Psoas muscle (tissue), 7 donors: ENCODE measurements at regions not wholly inside any gene's neighbourhood (a gene's known extent, or its start where the extent isn't known, plus 50 kb on each side); places are given as distances from the start of the nearest gene placed in this dataset.

Experiments used
- ATAC-seq, 4 donors: fragments of 200-7000 bp; cut with Tn5 transposase; one replicate each; pipeline ENCODE4 v1.9.1; 2020; ENCODE audit warnings: moderate library complexity in 3 of 4, mild to moderate bottlenecking in 2 of 4
- DNase-seq, 2 donors: peaks; one replicate each; pipeline ENCODE4 v3.0.0-alpha.2; 2020
- H3K27ac ChIP-seq: fragments of 200-600 bp; one replicate; pipeline ENCODE4 v1.8.0; 2022
- H3K27me3 ChIP-seq, 3 donors: fragments of 200-600 bp in 1 of 3; one replicate each; pipeline versions ENCODE4 v1.6.1 to v1.8.0; 2013 to 2022; ENCODE audit warnings: low read length in 2 of 3, mild to moderate bottlenecking in 2 of 3, moderate library complexity in 1 of 3; ENCODE audit not compliant: insufficient read depth in 3 of 3
- H3K36me3 ChIP-seq, 2 donors: fragments of 200-600 bp in 1 of 2; one replicate each; pipeline versions ENCODE4 v1.6.1 to v1.8.0; 2013 to 2022; ENCODE audit warnings: low read depth in 1 of 2, mild to moderate bottlenecking in 1 of 2, moderate library complexity in 1 of 2; ENCODE audit not compliant: insufficient read depth in 1 of 2
- H3K4me1 ChIP-seq: fragments of 200-600 bp; one replicate; pipeline ENCODE4 v1.8.0; 2022
- H3K4me3 ChIP-seq: fragments of 200-600 bp; one replicate; pipeline ENCODE4 v1.8.0; 2022; ENCODE audit warnings: mild to moderate bottlenecking
- H3K9me3 ChIP-seq: fragments of 200-600 bp; one replicate; pipeline ENCODE4 v1.8.0; 2022
- CTCF ChIP-seq: fragments of 200-600 bp; IDR thresholded peaks from one replicate; pipeline ENCODE4 v1.8.0; 2022; ENCODE audit warnings: antibody characterized with exemption
- WGBS, 3 donors: extraction: QIAGEN DNeasy Blood & Tissue Kit; methylation state at CpG; one replicate each; pipeline versions ENCODE4 v1.1.6 to v1.1.7; 2013; 5-methylcytosine and 5-hydroxymethylcytosine counted together
- intact Hi-C, 2 donors: fragments of 100-400 bp; cut with DNase I; formaldehyde crosslinking; loops; one replicate each; pipeline versions ENCODE4 v1.11.0 to v1.14.2; 2022
- donor health status: healthy with polysubstance abuse.
- donor health status: DM: no; HTN: no; CAD: no; lungs with moderate emphysema.
- donor health status: Bipolar disorder and iron deficiency.
- donor health status: healthy.
- donor health status: DM: yes; HTN: yes; CAD: no.
- donor health status: DM: no; HTN: no; CAD: no.
- donor health status: DM: yes; HTN: yes; CAD: no.

GRCh38 chrX:20740443-20740842, 473.7 kb upstream of the RPS6KA3 start:
- WGBS, 3 donors: 59 to 100% (median 83%) methylated on average over 1 of the region's 1 CpG
- no peak for TF ChIP-seq CTCF
- no peak overlapping the region for H3K4me3 ChIP-seq
- H3K27ac ChIP-seq: no peak overlapping the region
- ATAC-seq (no peak), DNase-seq (no peak)
- H3K4me1 ChIP-seq: no peaks in the 10 kb centered on the region
- intact Hi-C loops: no loop called here
- no peaks in the 10 kb centered on the region for H3K36me3 ChIP-seq
- H3K9me3 ChIP-seq: no peaks in the 10 kb centered on the region
- H3K27me3 ChIP-seq: no peaks in the 10 kb centered on the region

- no peaks in the 10 kb centered on the region for H3K36me3 ChIP-seq
- H3K27me3 ChIP-seq: no peaks in the 10 kb centered on the region
- no peak overlapping the region for H3K4me3 ChIP-seq
- 56 to 88% (median 68%) methylated on average over 3 of the region's 3 CpGs for WGBS, 3 donors
- no peaks in the 10 kb centered on the region for H3K9me3 ChIP-seq
- TF ChIP-seq CTCF: no peak
- no peak overlapping the region for H3K27ac ChIP-seq
- ATAC-seq (no peak), DNase-seq (no peak)
- intact Hi-C loops: no loop called here
- H3K4me1 ChIP-seq: no peaks in the 10 kb centered on the region
These were observed 472.5 kb upstream of the RPS6KA3 start for GRCh38 chrX:20739038-20739745.

- intact Hi-C loops: no loop called here
- ATAC-seq: no peak
- no peak for DNase-seq
These were observed 462.7 kb upstream of the RPS6KA3 start for GRCh38 chrX:20729416-20729815.

GRCh38 chrX:20727447-20727846, 460.7 kb upstream of the RPS6KA3 start:
- H3K27me3 ChIP-seq: no peaks in the 10 kb centered on the region
- WGBS, 3 donors: 67 to 81% (median 67%) methylated on average over 1 of the region's 1 CpG
- no peak overlapping the region for H3K27ac ChIP-seq

More at GRCh38 chrX:20729416-20729815, 462.7 kb upstream of the RPS6KA3 start:
- H3K4me3 ChIP-seq: no peak overlapping the region
- no peaks in the 10 kb centered on the region for H3K27me3 ChIP-seq
- H3K4me1 ChIP-seq: no peaks in the 10 kb centered on the region
- no peaks in the 10 kb centered on the region for H3K9me3 ChIP-seq
- no peak overlapping the region for H3K27ac ChIP-seq
- 13 to 24% (median 21%) methylated on average over 1 of the region's 1 CpG for WGBS, 3 donors
- H3K36me3 ChIP-seq: no peaks in the 10 kb centered on the region
- TF ChIP-seq CTCF: no peak

More at GRCh38 chrX:20727447-20727846, 460.7 kb upstream of the RPS6KA3 start:
- no peak for TF ChIP-seq CTCF
- Histone ChIP-seq H3K4me1 (no peaks in the 10 kb centered on the region), H3K36me3 (no peaks in the 10 kb centered on the region), H3K9me3 (no peaks in the 10 kb centered on the region), H3K4me3 (no peak overlapping the region)
- DNase-seq (no peak), ATAC-seq (no peak)
- intact Hi-C loops: no loop called here
